Skeletal muscle satellite cell (primary cell): ENCODE measurements at regions not wholly inside any gene's neighbourhood (a gene's known extent, or its start where the extent isn't known, plus 50 kb on each side); places are given as distances from the start of the nearest gene placed in this dataset.

Experiments
- H3K27me3 ChIP-seq: 2 replicates; pipeline ENCODE4 v1.7.0; 2013; ENCODE audit warnings: low read length; ENCODE audit not compliant: control insufficient read depth, insufficient read depth
- H3K36me3 ChIP-seq: 2 replicates; pipeline ENCODE4 v1.7.0; 2013; ENCODE audit warnings: mild to moderate bottlenecking, control low read depth, low read length; ENCODE audit not compliant: insufficient read depth
- H3K4me1 ChIP-seq: 2 replicates; pipeline ENCODE4 v1.7.0; 2013; ENCODE audit warnings: low read length; ENCODE audit not compliant: control insufficient read depth, insufficient read depth
- H3K4me2 ChIP-seq: 2 replicates; pipeline ENCODE4 v1.7.0; 2013; ENCODE audit warnings: mild to moderate bottlenecking, low read length
- H3K4me3 ChIP-seq: 2 replicates; pipeline ENCODE4 v1.7.0; 2013; ENCODE audit warnings: low read length
- H3K9ac ChIP-seq: 2 replicates; pipeline ENCODE4 v1.7.0; 2013; ENCODE audit warnings: mild to moderate bottlenecking, low read depth, low read length, moderate library complexity
- H3K9me3 ChIP-seq: replicated peaks from 2 replicates; pipeline ENCODE4 v1.7.0; 2013; ENCODE audit warnings: mild to moderate bottlenecking, control low read depth, low read length

DNA sequence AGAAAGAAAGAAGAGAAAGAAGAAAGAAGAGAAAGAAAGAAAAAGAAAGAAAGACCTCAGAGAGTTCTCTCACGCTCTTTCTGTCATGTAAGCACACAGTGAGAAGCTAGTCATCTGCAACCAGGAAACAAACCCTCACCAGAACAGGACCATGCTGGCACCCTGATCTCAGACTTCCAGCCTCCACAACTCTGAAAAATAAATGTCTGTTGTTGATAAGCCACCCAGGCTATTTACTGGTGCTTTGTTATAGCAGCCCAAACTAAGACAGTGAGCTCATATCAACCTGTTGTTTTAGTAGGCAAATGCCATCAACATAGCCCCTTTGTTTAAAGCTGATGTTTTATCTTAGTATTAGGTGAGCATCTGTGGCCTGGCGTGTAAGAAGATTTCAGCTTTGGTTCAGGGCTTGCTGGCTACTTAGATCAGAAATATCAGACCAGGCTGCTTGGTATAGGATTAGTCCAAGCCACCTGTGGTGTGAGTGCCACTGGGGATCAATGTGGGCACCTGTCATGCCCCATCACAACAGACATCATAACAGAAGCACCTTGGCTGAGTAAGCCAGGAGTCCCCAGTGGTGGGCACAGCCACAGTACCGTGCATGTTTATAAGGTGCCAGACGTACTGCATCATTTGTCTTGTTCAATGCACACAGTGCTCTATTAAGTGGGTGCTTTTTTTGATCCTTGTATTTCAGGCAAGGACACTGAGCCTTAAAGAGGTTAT lies 94.4 kb downstream of the LBH start:
- no peak overlapping the region for H3K9ac ChIP-seq
- no peak overlapping the region for H3K4me2 ChIP-seq
- no peaks in the 10 kb centered on the region for H3K27me3 ChIP-seq
- H3K36me3 ChIP-seq = no peaks in the 10 kb centered on the region
- H3K4me1 ChIP-seq = peaks cover 4% of the 10 kb centered on the region
- no peaks in the 10 kb centered on the region for H3K9me3 ChIP-seq
- H3K4me3 ChIP-seq = no peak overlapping the region

DNA sequence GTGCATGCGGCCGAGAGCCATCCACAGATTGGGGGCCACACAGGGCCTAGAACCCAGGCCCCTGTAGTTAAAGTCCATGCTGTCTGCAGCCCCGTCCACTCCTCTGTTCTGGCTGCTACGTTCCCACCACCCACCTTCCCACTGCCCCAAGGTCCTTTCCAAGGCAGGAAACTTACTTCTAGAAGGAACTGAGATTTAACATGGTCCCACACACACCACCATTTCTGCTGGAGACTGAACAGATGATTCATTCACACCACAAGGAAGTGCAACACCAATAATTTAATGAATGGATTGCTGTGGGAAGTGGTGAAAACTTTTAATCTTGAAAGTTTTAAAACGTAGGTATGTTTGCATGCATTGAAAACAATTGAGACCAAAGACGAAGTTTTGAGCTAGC lies 95.2 kb downstream of the LBH start:
- H3K27me3 ChIP-seq = no peaks in the 10 kb centered on the region
- no peak overlapping the region for H3K4me3 ChIP-seq
- H3K9ac ChIP-seq = no peak overlapping the region
- no peaks in the 10 kb centered on the region for H3K9me3 ChIP-seq
- no peak overlapping the region for H3K4me2 ChIP-seq
- no peaks in the 10 kb centered on the region for H3K4me1 ChIP-seq
- H3K36me3 ChIP-seq = no peaks in the 10 kb centered on the region

DNA sequence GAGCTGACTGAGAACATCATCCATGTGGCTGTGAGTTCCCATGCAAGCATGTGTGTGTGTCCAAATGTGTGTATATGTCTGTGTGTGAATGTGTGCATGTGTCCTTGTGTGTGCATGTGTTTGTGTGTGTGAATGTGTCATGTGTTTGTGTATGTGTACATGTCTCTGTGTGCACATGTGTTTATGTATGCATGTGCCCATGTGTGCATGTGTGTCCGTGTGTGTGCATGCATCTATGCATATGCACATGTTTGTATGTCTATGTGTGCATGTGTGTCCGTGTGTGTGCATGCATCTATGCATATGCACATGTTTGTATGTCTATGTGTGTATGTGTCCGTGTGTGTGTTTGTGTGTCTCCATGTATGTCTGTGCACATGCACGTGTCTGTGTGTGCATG lies 99.7 kb downstream of the LBH start:
- no peaks in the 10 kb centered on the region for H3K4me1 ChIP-seq
- H3K9me3 ChIP-seq = no peaks in the 10 kb centered on the region
- no peaks in the 10 kb centered on the region for H3K36me3 ChIP-seq
- no peak overlapping the region for H3K4me2 ChIP-seq
- H3K27me3 ChIP-seq = no peaks in the 10 kb centered on the region
- no peak overlapping the region for H3K9ac ChIP-seq
- no peak overlapping the region for H3K4me3 ChIP-seq

DNA sequence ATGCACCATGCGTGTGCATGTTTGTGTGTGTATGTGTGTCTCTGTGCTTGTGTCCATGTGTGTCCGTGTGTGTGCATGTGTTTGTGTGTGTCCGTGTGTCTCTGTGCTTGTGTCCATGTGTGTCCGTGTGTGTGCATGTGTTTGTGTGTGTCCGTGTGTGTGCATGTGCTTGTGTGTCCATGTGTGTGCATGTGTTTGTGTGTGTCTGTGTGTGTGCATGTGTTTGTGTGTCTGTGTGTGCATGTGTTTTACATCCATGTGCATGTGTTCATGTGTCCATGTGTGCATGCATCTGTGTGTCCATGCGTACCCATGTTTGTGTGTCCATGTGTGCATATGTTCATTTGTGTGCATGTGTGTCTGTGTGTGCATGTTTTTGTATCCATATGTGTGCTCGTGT lies 100.5 kb downstream of the LBH start:
- H3K4me3 ChIP-seq = no peak overlapping the region
- no peaks in the 10 kb centered on the region for H3K9me3 ChIP-seq
- no peak overlapping the region for H3K4me2 ChIP-seq
- H3K4me1 ChIP-seq = no peaks in the 10 kb centered on the region
- H3K9ac ChIP-seq = no peak overlapping the region
- no peaks in the 10 kb centered on the region for H3K27me3 ChIP-seq
- no peaks in the 10 kb centered on the region for H3K36me3 ChIP-seq

DNA sequence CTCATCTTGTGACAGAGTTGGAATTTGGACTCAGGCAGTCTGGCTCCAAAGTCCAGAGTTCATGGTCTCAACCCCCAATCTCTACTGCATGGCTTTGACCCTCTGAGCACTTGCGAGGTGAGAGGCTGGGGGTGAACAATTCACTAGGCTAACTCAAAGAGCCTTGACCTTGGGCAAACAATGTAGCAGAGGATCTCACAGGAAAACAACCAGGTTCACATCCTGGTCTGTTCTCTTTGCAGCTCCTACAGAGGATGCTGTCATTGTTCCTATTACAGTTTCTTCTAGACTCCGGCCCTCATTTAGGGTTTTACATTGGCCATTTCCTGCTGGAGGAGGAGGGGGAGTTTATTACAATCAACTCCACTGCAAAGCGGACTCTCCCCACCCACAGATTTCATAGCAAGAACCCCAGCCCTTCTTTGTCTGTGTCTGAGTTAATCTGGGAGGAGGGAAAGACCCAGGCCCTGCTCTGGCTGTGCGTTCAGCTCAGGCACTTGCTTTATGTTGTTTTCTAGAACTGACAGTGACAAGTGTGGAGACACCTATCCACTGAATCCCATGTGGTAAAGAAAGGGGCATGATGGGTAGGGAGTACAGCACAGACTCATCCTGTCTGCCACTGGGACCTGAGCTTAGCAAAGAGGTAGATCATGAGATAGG lies 101.6 kb downstream of the LBH start:
- H3K27me3 ChIP-seq = no peaks in the 10 kb centered on the region
- no peaks in the 10 kb centered on the region for H3K36me3 ChIP-seq
- H3K9ac ChIP-seq = no peak overlapping the region
- H3K4me3 ChIP-seq = no peak overlapping the region
- H3K9me3 ChIP-seq = no peaks in the 10 kb centered on the region
- no peak overlapping the region for H3K4me2 ChIP-seq
- no peaks in the 10 kb centered on the region for H3K4me1 ChIP-seq

DNA sequence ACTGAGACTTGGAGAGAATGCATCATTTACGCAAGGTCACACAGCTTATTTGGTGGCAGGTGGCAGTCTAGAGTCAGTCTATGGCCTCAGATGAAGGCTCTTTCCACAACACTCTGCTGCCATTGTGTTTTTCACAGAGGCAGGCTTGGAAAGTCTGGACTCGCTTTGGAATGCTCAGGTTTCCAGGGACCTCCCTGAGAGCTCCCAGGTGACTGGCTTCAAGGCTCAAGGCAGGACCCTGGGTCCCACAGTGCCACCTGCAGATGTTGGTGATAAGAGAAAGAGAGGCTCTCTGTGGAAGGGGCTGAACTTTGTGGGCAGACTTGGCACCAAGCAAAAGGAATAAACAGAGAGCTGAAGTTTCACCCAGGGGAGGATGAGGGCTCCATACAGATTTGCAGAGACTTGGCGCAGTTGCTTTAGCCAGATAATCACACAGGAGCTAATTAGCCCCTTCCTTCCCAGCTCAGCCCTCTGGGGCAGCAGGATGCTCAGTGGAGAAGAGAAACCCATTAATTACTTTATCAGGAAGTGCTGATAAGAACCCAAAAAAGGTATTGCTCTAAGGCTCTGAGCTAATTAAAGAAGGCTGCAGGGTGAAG lies 103.5 kb downstream of the LBH start:
- Histone ChIP-seq H3K9ac (no peak overlapping the region), H3K4me3 (no peak overlapping the region), H3K4me2 (no peak overlapping the region), H3K27me3 (no peaks in the 10 kb centered on the region), H3K9me3 (no peaks in the 10 kb centered on the region), H3K36me3 (no peaks in the 10 kb centered on the region), H3K4me1 (no peaks in the 10 kb centered on the region)

DNA sequence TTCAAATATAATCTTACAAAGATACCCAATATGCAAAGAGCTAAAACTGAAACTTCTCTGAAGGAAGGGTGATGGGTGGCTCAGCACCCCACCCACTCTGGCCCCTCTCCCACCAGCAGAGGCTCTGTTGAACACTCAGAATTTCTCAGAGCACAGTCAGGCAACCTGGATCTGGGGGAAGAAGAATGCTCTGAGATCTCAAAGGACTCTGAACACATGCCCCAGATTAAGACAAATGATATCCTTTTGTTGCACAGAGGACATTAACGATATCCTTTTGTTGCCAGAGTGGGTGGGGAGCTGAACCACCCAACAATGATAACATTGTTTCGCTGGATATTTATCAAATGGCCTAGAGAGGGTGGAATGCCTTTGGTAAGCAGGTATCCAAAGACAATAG lies 104.8 kb downstream of the LBH start:
- no peak overlapping the region for H3K4me3 ChIP-seq
- H3K9ac ChIP-seq = no peak overlapping the region
- H3K36me3 ChIP-seq = no peaks in the 10 kb centered on the region
- no peaks in the 10 kb centered on the region for H3K4me1 ChIP-seq
- no peaks in the 10 kb centered on the region for H3K9me3 ChIP-seq
- H3K27me3 ChIP-seq = no peaks in the 10 kb centered on the region
- no peak overlapping the region for H3K4me2 ChIP-seq

DNA sequence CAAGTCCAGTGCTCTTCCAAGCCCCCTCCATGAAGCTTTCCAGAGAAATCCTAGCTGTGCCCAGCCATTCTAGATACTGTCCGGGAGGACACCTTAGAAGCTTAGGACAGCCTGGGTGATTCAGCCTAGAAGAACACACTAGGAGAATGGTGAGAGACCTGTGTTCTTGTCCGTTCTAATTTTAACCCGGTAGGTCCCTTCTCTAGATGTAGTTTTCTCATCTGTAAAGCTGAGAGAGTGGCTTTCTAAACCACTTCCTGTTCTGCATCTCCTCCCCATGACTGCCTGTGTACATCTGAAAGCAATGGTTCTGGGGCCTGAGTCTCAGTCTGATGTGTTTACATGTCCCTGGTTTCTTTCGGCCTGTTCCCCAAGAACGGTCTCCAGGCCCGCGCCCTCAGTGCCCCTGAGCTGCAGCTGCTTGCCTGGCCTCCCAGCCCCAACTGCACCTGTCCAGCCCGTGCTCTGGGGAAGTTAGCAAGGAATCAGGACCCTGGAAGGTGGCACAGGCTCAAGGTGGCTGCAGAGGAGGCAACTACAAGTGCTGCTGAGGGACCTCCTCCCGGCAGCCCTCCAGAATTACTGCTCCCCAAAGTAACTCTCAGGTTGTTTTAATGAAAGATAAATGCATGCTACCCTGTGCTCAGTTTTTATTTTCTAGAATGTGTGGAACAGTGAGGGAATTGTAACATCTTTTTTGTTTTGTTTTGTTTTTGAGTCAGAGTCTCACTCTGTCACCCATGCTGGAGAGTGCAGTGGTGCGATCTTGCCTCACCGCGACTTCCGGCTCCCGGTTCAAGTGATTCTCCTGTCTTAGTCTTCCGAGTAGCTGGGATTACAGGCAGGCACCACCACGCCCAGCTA lies 105.9 kb downstream of the LBH start:
- Histone ChIP-seq H3K4me2 (no peak overlapping the region), H3K36me3 (no peaks in the 10 kb centered on the region), H3K9me3 (no peaks in the 10 kb centered on the region), H3K9ac (no peak overlapping the region), H3K4me3 (no peak overlapping the region), H3K4me1 (no peaks in the 10 kb centered on the region), H3K27me3 (no peaks in the 10 kb centered on the region)

DNA sequence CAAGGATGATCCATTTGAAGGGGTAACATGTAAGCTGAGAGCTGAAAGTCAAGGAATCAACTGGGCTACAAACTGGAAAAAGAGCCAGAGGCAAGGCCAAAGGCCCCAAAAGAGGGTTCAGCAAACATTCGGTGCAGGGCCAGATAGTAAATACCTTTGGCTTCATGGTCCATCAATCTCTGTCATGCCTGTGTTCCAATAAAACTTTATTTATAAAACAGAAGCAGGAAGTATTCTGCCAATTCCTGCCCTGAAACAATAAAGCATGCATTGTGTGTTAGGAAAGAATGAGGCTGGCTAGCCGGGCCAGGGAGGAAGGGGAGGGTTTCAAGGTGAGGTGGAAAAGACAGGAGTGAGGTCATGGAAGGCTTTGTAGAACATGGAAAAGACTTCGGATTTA lies 107.1 kb downstream of the LBH start:
- no peaks in the 10 kb centered on the region for H3K9me3 ChIP-seq
- no peak overlapping the region for H3K4me3 ChIP-seq
- H3K36me3 ChIP-seq = no peaks in the 10 kb centered on the region
- no peak overlapping the region for H3K9ac ChIP-seq
- H3K27me3 ChIP-seq = no peaks in the 10 kb centered on the region
- no peaks in the 10 kb centered on the region for H3K4me1 ChIP-seq
- H3K4me2 ChIP-seq = no peak overlapping the region

DNA sequence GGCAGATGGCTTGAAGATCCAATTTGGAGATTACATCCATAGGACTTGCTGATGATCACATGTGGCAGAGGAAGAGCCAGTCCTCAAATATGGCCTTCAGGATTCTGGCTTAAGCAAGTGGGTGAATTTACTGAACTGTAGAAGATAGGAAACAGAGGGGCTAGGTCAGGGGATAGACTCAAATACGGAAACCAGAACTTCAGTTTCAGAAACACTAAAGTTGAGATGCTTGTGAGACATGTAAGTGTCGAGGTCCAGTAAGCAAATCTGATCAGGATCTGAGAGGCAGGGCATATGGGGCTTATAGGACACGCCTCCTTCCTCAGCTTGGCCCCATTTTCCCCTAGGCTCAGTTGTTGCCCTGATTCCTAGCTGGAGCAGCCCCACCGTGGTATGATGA lies 107.7 kb downstream of the LBH start:
- H3K4me2 ChIP-seq = no peak overlapping the region
- no peak overlapping the region for H3K9ac ChIP-seq
- H3K9me3 ChIP-seq = no peaks in the 10 kb centered on the region
- H3K36me3 ChIP-seq = no peaks in the 10 kb centered on the region
- H3K27me3 ChIP-seq = no peaks in the 10 kb centered on the region
- H3K4me1 ChIP-seq = no peaks in the 10 kb centered on the region
- no peak overlapping the region for H3K4me3 ChIP-seq

DNA sequence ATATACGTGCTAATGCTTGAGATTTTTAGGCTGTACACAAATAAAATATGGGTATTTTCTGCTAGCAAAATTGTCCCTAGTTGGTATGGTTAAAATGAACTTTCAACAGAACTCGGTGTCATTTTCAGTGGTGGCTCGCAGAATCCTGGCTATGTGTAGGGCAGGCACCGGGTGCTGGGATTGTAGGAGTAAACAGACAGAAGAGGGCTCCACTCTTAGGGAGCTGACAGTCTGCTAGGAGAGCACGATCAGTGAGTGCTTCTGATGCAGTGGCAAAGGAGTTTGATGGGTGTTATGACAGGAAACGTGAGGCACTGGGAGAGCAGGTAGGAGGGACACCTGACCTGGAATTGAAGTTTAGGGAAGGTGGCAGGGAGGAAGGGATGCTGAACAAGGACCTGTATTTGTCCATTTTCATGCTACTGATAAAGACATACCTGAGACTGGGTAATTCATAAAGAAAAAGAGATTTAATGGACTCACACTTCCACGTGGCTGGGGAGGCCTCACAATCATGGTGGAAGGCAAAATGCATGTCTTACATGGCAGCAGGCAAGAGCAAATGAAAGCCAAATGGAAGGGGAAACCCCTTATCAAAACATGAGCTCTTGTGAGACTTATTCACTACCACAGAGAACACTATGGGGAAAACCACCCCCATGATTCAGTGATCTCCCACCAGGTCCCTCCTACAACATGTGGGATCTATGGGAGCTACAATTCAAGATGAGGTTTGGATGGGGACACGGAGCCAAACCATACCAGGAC lies 105.4 kb upstream of the LCLAT1 start:
- no peak overlapping the region for H3K4me2 ChIP-seq
- H3K9ac ChIP-seq = no peak overlapping the region
- H3K36me3 ChIP-seq = no peaks in the 10 kb centered on the region
- H3K27me3 ChIP-seq = no peaks in the 10 kb centered on the region
- H3K4me3 ChIP-seq = no peak overlapping the region
- no peaks in the 10 kb centered on the region for H3K4me1 ChIP-seq
- no peaks in the 10 kb centered on the region for H3K9me3 ChIP-seq
